ENCODE measurements at regions not wholly inside any gene's neighbourhood (a gene's known extent, or its start where the extent isn't known, plus 50 kb on each side); places are given as distances from the start of the nearest gene placed in this dataset.

GRCh38 chr4:180932370-180933001 lies 1310.7 kb upstream of the TENM3 start:
- H3K4me3 ChIP-seq (ENCODE audit: control insufficient read depth, low read depth, low read length): no peak overlapping the region
- TF ChIP-seq CTCF (IDR thresholded peaks at IDR 0.05; ENCODE audit: control insufficient read depth, insufficient read depth, low read depth, low read length, missing control alignments): no peak
- DNase-seq (ENCODE audit: low read depth): no peak

DNA sequence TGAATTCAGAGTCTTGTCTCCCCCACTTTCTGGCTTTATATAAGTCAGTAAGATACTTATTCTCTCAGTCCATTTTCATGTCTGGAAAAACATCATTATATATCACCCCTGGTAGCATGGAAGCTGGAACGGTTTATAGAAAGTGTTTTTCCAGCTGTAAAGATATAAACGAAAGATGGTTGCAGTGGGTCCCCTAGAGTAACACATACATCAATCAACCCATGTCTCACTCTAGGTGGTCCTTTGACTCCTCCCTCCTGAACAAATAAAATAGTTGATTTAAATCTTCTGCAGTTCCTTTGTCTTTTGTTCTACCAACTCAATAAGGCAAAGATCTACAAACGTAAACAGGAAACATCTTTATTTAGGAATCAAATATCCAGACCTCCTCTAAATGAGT lies 1306.1 kb upstream of the TENM3 start:
- H3K4me3 ChIP-seq (ENCODE audit: control insufficient read depth, low read depth, low read length): no peak overlapping the region
- DNase-seq (ENCODE audit: low read depth): no peak
- no peak for TF ChIP-seq CTCF (IDR thresholded peaks at IDR 0.05; ENCODE audit: control insufficient read depth, insufficient read depth, low read depth, low read length, missing control alignments)

DNA sequence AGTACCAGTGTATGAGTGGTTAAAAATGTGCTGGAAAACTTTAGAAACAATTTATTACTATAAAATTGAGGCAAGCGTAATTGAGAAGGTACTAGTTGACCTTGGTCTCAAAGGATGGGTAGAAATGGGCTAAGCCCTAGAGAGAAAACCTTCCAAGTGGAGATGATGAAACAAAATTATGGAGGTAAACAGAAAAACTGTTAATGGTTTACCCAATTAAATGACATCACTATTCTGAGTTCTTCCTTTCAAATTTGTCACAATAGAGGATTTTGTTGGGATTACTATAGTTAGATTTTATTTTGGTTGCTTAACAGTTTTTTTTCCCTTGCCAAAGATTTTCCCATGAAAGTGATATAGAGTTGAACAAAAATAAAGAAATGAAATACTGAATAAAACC lies 1302.5 kb upstream of the TENM3 start:
- TF ChIP-seq CTCF (IDR thresholded peaks at IDR 0.05; ENCODE audit: control insufficient read depth, insufficient read depth, low read depth, low read length, missing control alignments): no peak
- DNase-seq (ENCODE audit: low read depth): no peak
- H3K4me3 ChIP-seq (ENCODE audit: control insufficient read depth, low read depth, low read length): no peak overlapping the region

GRCh38 chr4:180942367-180942916 lies 1300.8 kb upstream of the TENM3 start:
- no peak for TF ChIP-seq CTCF (IDR thresholded peaks at IDR 0.05; ENCODE audit: control insufficient read depth, insufficient read depth, low read depth, low read length, missing control alignments)
- DNase-seq (ENCODE audit: low read depth): no peak
- H3K4me3 ChIP-seq (ENCODE audit: control insufficient read depth, low read depth, low read length): no peak overlapping the region

GRCh38 chr4:180946188-180946587 lies 1297.0 kb upstream of the TENM3 start:
- H3K4me3 ChIP-seq (ENCODE audit: control insufficient read depth, low read depth, low read length): no peak overlapping the region
- TF ChIP-seq CTCF (IDR thresholded peaks at IDR 0.05; ENCODE audit: control insufficient read depth, insufficient read depth, low read depth, low read length, missing control alignments): no peak
- no peak for DNase-seq (ENCODE audit: low read depth)

GRCh38 chr4:180947425-180947824 lies 1295.8 kb upstream of the TENM3 start:
- peak; percentile 34 for DNase-seq (ENCODE audit: low read depth)
- TF ChIP-seq CTCF (IDR thresholded peaks at IDR 0.05; ENCODE audit: control insufficient read depth, insufficient read depth, low read depth, low read length, missing control alignments): peak; percentile 63
- H3K4me3 ChIP-seq (ENCODE audit: control insufficient read depth, low read depth, low read length): no peak overlapping the region

All from AG09309 (cell line).